Activated T-helper 2 cell treated with anti-CD3 and anti-CD28 coated beads, Interferon-gamma antibody, Interleukin-2, Interleukin-4, amounts not matched to agents 10 μg/mL and 5 μg/mL and 100 μg/mL, durations not matched to agents 14 hours and 24 hours and 36 hours (primary cell): ENCODE measurements at regions not wholly inside any gene's neighbourhood (a gene's known extent, or its start where the extent isn't known, plus 50 kb on each side); places are given as distances from the start of the nearest gene placed in this dataset.

Source experiments
- DNase-seq: peaks from one replicate; pipeline ENCODE4 v3.0.0; 2021; ENCODE audit warnings: low spot score
- H3K27ac Mint-ChIP-seq: one replicate; pipeline ENCODE4 v1.8.0; 2021; ENCODE audit warnings: mixed read lengths
- H3K27me3 Mint-ChIP-seq: one replicate; pipeline ENCODE4 v1.8.0; 2021; ENCODE audit warnings: low read depth, mixed read lengths
- H3K36me3 Mint-ChIP-seq: one replicate; pipeline ENCODE4 v1.8.0; 2021; ENCODE audit warnings: low read depth, mixed read lengths
- H3K4me1 Mint-ChIP-seq: one replicate; pipeline ENCODE4 v1.8.0; 2021; ENCODE audit warnings: low read depth, mixed read lengths
- H3K4me3 Mint-ChIP-seq: one replicate; pipeline ENCODE4 v1.8.0; 2021; ENCODE audit warnings: low read depth, mild to moderate bottlenecking, moderate library complexity, mixed read lengths
- H3K9me3 Mint-ChIP-seq: one replicate; pipeline ENCODE4 v1.8.0; 2021; ENCODE audit warnings: mixed read lengths
- intact Hi-C: fragments of 100-400 bp; cut with micrococcal nuclease; formaldehyde crosslinking; loops from one replicate; pipeline ENCODE4 v1.15.1; 2023

- H3K9me3 Mint-ChIP-seq, result peaks cover 11% of the 10 kb centered on the region
- H3K4me3 Mint-ChIP-seq, result no peak overlapping the region
- DNase-seq, result no peak
- no peak overlapping the region for H3K27ac Mint-ChIP-seq
- intact Hi-C loops, result no loop called here
- no peaks in the 10 kb centered on the region for H3K4me1 Mint-ChIP-seq
- H3K36me3 Mint-ChIP-seq, result no peaks in the 10 kb centered on the region
- H3K27me3 Mint-ChIP-seq, result no peaks in the 10 kb centered on the region
Observed at GRCh38 chr6:54579011-54579410, 267.6 kb upstream of the FAM83B start.

GRCh38 chr6:54586251-54586650, 260.3 kb upstream of the FAM83B start:
- no peaks in the 10 kb centered on the region for H3K27me3 Mint-ChIP-seq
- H3K27ac Mint-ChIP-seq, result no peak overlapping the region
- no peak overlapping the region for H3K4me3 Mint-ChIP-seq
- H3K36me3 Mint-ChIP-seq, result no peaks in the 10 kb centered on the region
- no peak for DNase-seq
- intact Hi-C loops, result no loop called here
- H3K9me3 Mint-ChIP-seq, result peaks cover 11% of the 10 kb centered on the region
- no peaks in the 10 kb centered on the region for H3K4me1 Mint-ChIP-seq

GRCh38 chr6:54587277-54587676, 259.3 kb upstream of the FAM83B start:
- Mint-ChIP-seq H3K36me3 (no peaks in the 10 kb centered on the region), H3K27ac (no peak overlapping the region), H3K4me1 (no peaks in the 10 kb centered on the region), H3K4me3 (no peak overlapping the region), H3K9me3 (peaks cover 4% of the 10 kb centered on the region), H3K27me3 (no peaks in the 10 kb centered on the region)
- DNase-seq, result no peak
- intact Hi-C loops, result no loop called here

- intact Hi-C loops, result no loop called here
- Mint-ChIP-seq H3K27ac (no peak overlapping the region), H3K4me3 (no peak overlapping the region), H3K9me3 (peaks cover 4% of the 10 kb centered on the region), H3K36me3 (no peaks in the 10 kb centered on the region), H3K27me3 (no peaks in the 10 kb centered on the region), H3K4me1 (no peaks in the 10 kb centered on the region)
- no peak for DNase-seq
Observed at GRCh38 chr6:54588176-54588575, 258.4 kb upstream of the FAM83B start.

- no peak overlapping the region for H3K27ac Mint-ChIP-seq
- H3K36me3 Mint-ChIP-seq, result no peaks in the 10 kb centered on the region
Observed at GRCh38 chr6:54595844-54596243, 250.7 kb upstream of the FAM83B start.

GRCh38 chr6:54598787-54599313, 247.7 kb upstream of the FAM83B start:
- no peak for DNase-seq
- no peak overlapping the region for H3K4me3 Mint-ChIP-seq
- no peak overlapping the region for H3K27ac Mint-ChIP-seq
- H3K9me3 Mint-ChIP-seq, result no peaks in the 10 kb centered on the region
- intact Hi-C loops, result no loop called here
- H3K27me3 Mint-ChIP-seq, result no peaks in the 10 kb centered on the region
- H3K36me3 Mint-ChIP-seq, result no peaks in the 10 kb centered on the region
- H3K4me1 Mint-ChIP-seq, result no peaks in the 10 kb centered on the region

More at GRCh38 chr6:54595844-54596243, 250.7 kb upstream of the FAM83B start:
- Mint-ChIP-seq H3K9me3 (no peaks in the 10 kb centered on the region), H3K27me3 (no peaks in the 10 kb centered on the region), H3K4me1 (no peaks in the 10 kb centered on the region), H3K4me3 (no peak overlapping the region)
- DNase-seq, result no peak
- intact Hi-C loops, result no loop called here

GRCh38 chr6:54601600-54602300, 244.8 kb upstream of the FAM83B start:
- Mint-ChIP-seq H3K27ac (no peak overlapping the region), H3K27me3 (no peaks in the 10 kb centered on the region), H3K9me3 (no peaks in the 10 kb centered on the region), H3K4me1 (no peaks in the 10 kb centered on the region), H3K4me3 (no peak overlapping the region), H3K36me3 (no peaks in the 10 kb centered on the region)
- DNase-seq, result no peak
- intact Hi-C loops, result no loop called here

- Mint-ChIP-seq H3K27me3 (no peaks in the 10 kb centered on the region), H3K4me1 (no peaks in the 10 kb centered on the region), H3K27ac (no peak overlapping the region), H3K36me3 (no peaks in the 10 kb centered on the region), H3K9me3 (no peaks in the 10 kb centered on the region), H3K4me3 (no peak overlapping the region)
- intact Hi-C loops, result no loop called here
- DNase-seq, result no peak
Observed at GRCh38 chr6:54602591-54602990, 244.0 kb upstream of the FAM83B start.

GRCh38 chr6:54609981-54610380, 236.6 kb upstream of the FAM83B start:
- no peaks in the 10 kb centered on the region for H3K4me1 Mint-ChIP-seq
- no peaks in the 10 kb centered on the region for H3K9me3 Mint-ChIP-seq
- intact Hi-C loops, result no loop called here
- no peaks in the 10 kb centered on the region for H3K36me3 Mint-ChIP-seq
- H3K27ac Mint-ChIP-seq, result no peak overlapping the region
- H3K4me3 Mint-ChIP-seq, result no peak overlapping the region
- H3K27me3 Mint-ChIP-seq, result no peaks in the 10 kb centered on the region
- DNase-seq, result no peak

- H3K27ac Mint-ChIP-seq, result no peak overlapping the region
- DNase-seq, result no peak
- H3K36me3 Mint-ChIP-seq, result no peaks in the 10 kb centered on the region
- peaks cover 9% of the 10 kb centered on the region for H3K9me3 Mint-ChIP-seq
- no peaks in the 10 kb centered on the region for H3K27me3 Mint-ChIP-seq
- no peak overlapping the region for H3K4me3 Mint-ChIP-seq
- no peaks in the 10 kb centered on the region for H3K4me1 Mint-ChIP-seq
- intact Hi-C loops, result no loop called here
Observed at GRCh38 chr6:54613596-54613995, 233.0 kb upstream of the FAM83B start.

- H3K27ac Mint-ChIP-seq, result no peak overlapping the region
- peaks cover 9% of the 10 kb centered on the region for H3K9me3 Mint-ChIP-seq
- H3K27me3 Mint-ChIP-seq, result no peaks in the 10 kb centered on the region
- H3K4me3 Mint-ChIP-seq, result no peak overlapping the region
- no peaks in the 10 kb centered on the region for H3K4me1 Mint-ChIP-seq
- intact Hi-C loops, result no loop called here
- DNase-seq, result no peak
- H3K36me3 Mint-ChIP-seq, result no peaks in the 10 kb centered on the region
Observed at GRCh38 chr6:54614499-54615195, 231.9 kb upstream of the FAM83B start.

- Mint-ChIP-seq H3K36me3 (no peaks in the 10 kb centered on the region), H3K27ac (no peak overlapping the region), H3K4me3 (no peak overlapping the region), H3K9me3 (peaks cover 9% of the 10 kb centered on the region), H3K4me1 (no peaks in the 10 kb centered on the region), H3K27me3 (no peaks in the 10 kb centered on the region)
- no peak for DNase-seq
- intact Hi-C loops, result no loop called here
Observed at GRCh38 chr6:54617730-54618129, 228.8 kb upstream of the FAM83B start.

GRCh38 chr6:54618572-54618971, 228.0 kb upstream of the FAM83B start:
- H3K4me1 Mint-ChIP-seq, result no peaks in the 10 kb centered on the region
- no peaks in the 10 kb centered on the region for H3K36me3 Mint-ChIP-seq
- no peak overlapping the region for H3K4me3 Mint-ChIP-seq
- H3K27me3 Mint-ChIP-seq, result no peaks in the 10 kb centered on the region
- H3K9me3 Mint-ChIP-seq, result peaks cover 9% of the 10 kb centered on the region
- intact Hi-C loops, result no loop called here
- DNase-seq, result no peak
- no peak overlapping the region for H3K27ac Mint-ChIP-seq
